ENCODE measurements at regions not wholly inside any gene's neighbourhood (a gene's known extent, or its start where the extent isn't known, plus 50 kb on each side); places are given as distances from the start of the nearest gene placed in this dataset.
A peak's percentile ranks its signal among the peaks of the same experiment; 100 is the strongest.

DNA sequence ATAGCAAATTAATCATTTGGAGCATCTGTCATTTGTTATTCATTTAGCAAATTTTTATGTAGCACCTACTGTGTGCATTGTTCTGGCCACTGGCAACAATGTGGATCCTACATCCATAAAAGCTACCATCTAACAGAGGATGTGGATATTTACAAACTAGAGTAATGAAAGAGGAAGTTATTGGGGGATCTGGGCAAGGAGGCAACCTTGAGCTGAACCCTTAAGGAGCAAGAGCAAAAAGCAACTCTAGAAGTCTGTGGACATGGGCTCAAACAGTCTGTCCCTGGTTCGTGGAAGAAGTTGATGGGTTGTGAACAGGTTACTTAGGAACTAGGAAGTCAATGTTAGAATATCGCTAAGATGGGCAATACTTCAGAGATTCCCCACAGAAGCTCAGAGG is 259.9 kb downstream of the SYK start (continued):
- TF ChIP-seq, protein P1, sequence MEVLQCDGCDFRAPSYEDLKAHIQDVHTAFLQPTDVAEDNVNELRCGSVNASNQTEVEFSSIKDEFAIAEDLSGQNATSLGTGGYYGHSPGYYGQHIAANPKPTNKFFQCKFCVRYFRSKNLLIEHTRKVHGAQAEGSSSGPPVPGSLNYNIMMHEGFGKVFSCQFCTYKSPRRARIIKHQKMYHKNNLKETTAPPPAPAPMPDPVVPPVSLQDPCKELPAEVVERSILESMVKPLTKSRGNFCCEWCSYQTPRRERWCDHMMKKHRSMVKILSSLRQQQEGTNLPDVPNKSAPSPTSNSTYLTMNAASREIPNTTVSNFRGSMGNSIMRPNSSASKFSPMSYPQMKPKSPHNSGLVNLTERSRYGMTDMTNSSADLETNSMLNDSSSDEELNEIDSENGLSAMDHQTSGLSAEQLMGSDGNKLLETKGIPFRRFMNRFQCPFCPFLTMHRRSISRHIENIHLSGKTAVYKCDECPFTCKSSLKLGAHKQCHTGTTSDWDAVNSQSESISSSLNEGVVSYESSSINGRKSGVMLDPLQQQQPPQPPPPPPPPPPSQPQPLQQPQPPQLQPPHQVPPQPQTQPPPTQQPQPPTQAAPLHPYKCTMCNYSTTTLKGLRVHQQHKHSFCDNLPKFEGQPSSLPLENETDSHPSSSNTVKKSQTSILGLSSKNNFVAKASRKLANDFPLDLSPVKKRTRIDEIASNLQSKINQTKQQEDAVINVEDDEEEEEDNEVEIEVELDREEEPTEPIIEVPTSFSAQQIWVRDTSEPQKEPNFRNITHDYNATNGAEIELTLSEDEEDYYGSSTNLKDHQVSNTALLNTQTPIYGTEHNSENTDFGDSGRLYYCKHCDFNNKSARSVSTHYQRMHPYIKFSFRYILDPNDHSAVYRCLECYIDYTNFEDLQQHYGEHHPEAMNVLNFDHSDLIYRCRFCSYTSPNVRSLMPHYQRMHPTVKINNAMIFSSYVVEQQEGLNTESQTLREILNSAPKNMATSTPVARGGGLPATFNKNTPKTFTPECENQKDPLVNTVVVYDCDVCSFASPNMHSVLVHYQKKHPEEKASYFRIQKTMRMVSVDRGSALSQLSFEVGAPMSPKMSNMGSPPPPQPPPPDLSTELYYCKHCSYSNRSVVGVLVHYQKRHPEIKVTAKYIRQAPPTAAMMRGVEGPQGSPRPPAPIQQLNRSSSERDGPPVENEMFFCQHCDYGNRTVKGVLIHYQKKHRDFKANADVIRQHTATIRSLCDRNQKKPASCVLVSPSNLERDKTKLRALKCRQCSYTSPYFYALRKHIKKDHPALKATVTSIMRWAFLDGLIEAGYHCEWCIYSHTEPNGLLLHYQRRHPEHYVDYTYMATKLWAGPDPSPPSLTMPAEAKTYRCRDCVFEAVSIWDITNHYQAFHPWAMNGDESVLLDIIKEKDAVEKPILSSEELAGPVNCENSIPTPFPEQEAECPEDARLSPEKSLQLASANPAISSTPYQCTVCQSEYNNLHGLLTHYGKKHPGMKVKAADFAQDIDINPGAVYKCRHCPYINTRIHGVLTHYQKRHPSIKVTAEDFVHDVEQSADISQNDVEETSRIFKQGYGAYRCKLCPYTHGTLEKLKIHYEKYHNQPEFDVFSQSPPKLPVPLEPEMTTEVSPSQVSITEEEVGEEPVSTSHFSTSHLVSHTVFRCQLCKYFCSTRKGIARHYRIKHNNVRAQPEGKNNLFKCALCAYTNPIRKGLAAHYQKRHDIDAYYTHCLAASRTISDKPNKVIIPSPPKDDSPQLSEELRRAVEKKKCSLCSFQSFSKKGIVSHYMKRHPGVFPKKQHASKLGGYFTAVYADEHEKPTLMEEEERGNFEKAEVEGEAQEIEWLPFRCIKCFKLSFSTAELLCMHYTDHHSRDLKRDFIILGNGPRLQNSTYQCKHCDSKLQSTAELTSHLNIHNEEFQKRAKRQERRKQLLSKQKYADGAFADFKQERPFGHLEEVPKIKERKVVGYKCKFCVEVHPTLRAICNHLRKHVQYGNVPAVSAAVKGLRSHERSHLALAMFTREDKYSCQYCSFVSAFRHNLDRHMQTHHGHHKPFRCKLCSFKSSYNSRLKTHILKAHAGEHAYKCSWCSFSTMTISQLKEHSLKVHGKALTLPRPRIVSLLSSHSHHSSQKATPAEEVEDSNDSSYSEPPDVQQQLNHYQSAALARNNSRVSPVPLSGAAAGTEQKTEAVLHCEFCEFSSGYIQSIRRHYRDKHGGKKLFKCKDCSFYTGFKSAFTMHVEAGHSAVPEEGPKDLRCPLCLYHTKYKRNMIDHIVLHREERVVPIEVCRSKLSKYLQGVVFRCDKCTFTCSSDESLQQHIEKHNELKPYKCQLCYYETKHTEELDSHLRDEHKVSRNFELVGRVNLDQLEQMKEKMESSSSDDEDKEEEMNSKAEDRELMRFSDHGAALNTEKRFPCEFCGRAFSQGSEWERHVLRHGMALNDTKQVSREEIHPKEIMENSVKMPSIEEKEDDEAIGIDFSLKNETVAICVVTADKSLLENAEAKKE (CRISPR knock-in tag; IDR thresholded peaks at IDR 0.05), result no peak
- TF ChIP-seq ZNF331 (CRISPR knock-in tag; IDR thresholded peaks at IDR 0.05; ENCODE audit: low read depth), result no peak
- no peak for TF ChIP-seq EZH2 (IDR thresholded peaks at IDR 0.05; ENCODE audit: low read depth, unreplicated experiment)
- TF ChIP-seq, protein P2, sequence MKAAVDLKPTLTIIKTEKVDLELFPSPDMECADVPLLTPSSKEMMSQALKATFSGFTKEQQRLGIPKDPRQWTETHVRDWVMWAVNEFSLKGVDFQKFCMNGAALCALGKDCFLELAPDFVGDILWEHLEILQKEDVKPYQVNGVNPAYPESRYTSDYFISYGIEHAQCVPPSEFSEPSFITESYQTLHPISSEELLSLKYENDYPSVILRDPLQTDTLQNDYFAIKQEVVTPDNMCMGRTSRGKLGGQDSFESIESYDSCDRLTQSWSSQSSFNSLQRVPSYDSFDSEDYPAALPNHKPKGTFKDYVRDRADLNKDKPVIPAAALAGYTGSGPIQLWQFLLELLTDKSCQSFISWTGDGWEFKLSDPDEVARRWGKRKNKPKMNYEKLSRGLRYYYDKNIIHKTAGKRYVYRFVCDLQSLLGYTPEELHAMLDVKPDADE (IDR thresholded peaks at IDR 0.05), result no peak

DNA sequence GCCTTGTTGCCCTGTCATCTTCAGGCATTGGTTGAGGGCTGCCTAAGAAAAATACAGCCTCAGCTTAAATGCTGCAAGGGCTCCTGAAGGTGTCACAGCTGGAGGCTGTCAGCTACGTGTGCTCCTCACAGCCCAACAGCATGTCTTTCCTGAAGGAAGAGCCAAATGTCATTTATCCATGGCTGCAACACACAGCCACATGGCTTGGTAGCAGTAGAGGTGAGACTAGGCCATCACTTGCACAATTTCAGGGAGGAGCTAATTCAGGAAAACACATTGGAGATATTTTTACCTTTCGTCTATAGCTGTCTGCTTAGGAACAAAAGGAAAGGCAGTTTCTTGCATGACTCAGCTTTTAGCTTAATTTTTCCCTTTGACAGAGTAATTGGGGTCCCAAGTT is 260.7 kb downstream of the SYK start:
- Histone ChIP-seq H4K20me1 (replicated peaks; ENCODE audit: insufficient read depth) (no peaks in the 10 kb centered on the region), H3K27me3 (ENCODE audit: insufficient read depth) (no peaks in the 10 kb centered on the region), H3K4me2 (no peak overlapping the region), H3K27ac (ENCODE audit: low read depth) (no peak overlapping the region), H3K4me3 (no peak overlapping the region), H3K79me2 (replicated peaks; ENCODE audit: insufficient read depth) (no peaks in the 10 kb centered on the region), H3K36me3 (ENCODE audit: insufficient read depth) (no peaks in the 10 kb centered on the region), H3K4me1 (ENCODE audit: insufficient read depth) (no peaks in the 10 kb centered on the region), H3K9me2 (ENCODE audit: insufficient read depth) (0 out of 2 replicates have a peak, but pooled peaks cover 5% of the 10 kb centered on the region), H2AFZ (peak overlapping the region; percentile 83), H3F3A (replicated peaks; ENCODE audit: low read depth) (no peaks in the 10 kb centered on the region)
- Mint-ChIP-seq H3K27ac (no peak overlapping the region; the same call in 1 of the 2 replicates), H3K4me3 (no peak overlapping the region), H3K27me3 (ENCODE audit: insufficient read depth, low read depth, poor library complexity) (no peaks in the 10 kb centered on the region), H3K4me1 (peaks cover 6% of the 10 kb centered on the region), H3K36me3 (ENCODE audit: low read depth) (peaks cover 3% of the 10 kb centered on the region; the same call in 1 of the 3 replicates), H3K9me3 (peaks cover 2% of the 10 kb centered on the region; the same call in 1 of the 3 replicates)
- ATAC-seq, result no peak
- DNase-seq (ENCODE audit: low spot score), result no peak
- no peak for TF ChIP-seq NANOG (IDR thresholded peaks at IDR 0.05; ENCODE audit: borderline replicate concordance)
- TF ChIP-seq CREB1 (CRISPR knock-in tag; IDR thresholded peaks at IDR 0.05; ENCODE audit: low read depth), result no peak
- TF ChIP-seq, protein P3, sequence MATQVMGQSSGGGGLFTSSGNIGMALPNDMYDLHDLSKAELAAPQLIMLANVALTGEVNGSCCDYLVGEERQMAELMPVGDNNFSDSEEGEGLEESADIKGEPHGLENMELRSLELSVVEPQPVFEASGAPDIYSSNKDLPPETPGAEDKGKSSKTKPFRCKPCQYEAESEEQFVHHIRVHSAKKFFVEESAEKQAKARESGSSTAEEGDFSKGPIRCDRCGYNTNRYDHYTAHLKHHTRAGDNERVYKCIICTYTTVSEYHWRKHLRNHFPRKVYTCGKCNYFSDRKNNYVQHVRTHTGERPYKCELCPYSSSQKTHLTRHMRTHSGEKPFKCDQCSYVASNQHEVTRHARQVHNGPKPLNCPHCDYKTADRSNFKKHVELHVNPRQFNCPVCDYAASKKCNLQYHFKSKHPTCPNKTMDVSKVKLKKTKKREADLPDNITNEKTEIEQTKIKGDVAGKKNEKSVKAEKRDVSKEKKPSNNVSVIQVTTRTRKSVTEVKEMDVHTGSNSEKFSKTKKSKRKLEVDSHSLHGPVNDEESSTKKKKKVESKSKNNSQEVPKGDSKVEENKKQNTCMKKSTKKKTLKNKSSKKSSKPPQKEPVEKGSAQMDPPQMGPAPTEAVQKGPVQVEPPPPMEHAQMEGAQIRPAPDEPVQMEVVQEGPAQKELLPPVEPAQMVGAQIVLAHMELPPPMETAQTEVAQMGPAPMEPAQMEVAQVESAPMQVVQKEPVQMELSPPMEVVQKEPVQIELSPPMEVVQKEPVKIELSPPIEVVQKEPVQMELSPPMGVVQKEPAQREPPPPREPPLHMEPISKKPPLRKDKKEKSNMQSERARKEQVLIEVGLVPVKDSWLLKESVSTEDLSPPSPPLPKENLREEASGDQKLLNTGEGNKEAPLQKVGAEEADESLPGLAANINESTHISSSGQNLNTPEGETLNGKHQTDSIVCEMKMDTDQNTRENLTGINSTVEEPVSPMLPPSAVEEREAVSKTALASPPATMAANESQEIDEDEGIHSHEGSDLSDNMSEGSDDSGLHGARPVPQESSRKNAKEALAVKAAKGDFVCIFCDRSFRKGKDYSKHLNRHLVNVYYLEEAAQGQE (IDR thresholded peaks at IDR 0.05; ENCODE audit: unreplicated experiment), result no peak
